Ishikawa (cell line): ENCODE measurements at regions not wholly inside any gene's neighbourhood (a gene's known extent, or its start where the extent isn't known, plus 50 kb on each side); places are given as distances from the start of the nearest gene placed in this dataset.

Experiments used
- CEBPB ChIP-seq: IDR thresholded peaks from 2 replicates; pipeline ENCODE4 v1.6.1; 2012
- CREB1 ChIP-seq: IDR thresholded peaks from 2 replicates; pipeline ENCODE4 v1.6.1; 2012; ENCODE audit warnings: low read depth
- EGR1 ChIP-seq: IDR thresholded peaks from 2 replicates; pipeline ENCODE4 v1.6.1; 2012
- EP300 ChIP-seq: IDR thresholded peaks from 2 replicates; pipeline ENCODE4 v1.6.1; 2012; ENCODE audit warnings: borderline replicate concordance
- FOXM1 ChIP-seq: IDR thresholded peaks from 2 replicates; pipeline ENCODE4 v1.6.1; 2012; ENCODE audit warnings: low read depth, borderline replicate concordance
- NFIC ChIP-seq: IDR thresholded peaks from 2 replicates; pipeline ENCODE4 v1.6.1; 2012
- RAD21 ChIP-seq: IDR thresholded peaks from 2 replicates; pipeline ENCODE4 v1.6.1; 2012; ENCODE audit warnings: low read depth
- TAF1 ChIP-seq: IDR thresholded peaks from 2 replicates; pipeline ENCODE4 v1.6.1; 2012; ENCODE audit warnings: low read depth, mild to moderate bottlenecking
- TCF12 ChIP-seq: IDR thresholded peaks from 2 replicates; pipeline ENCODE4 v1.6.1; 2012; ENCODE audit warnings: low read depth
- TEAD4 ChIP-seq: IDR thresholded peaks from 2 replicates; pipeline ENCODE4 v1.6.1; 2012
- YY1 ChIP-seq: IDR thresholded peaks from 2 replicates; pipeline ENCODE4 v1.6.1; 2012; ENCODE audit warnings: low read depth
- ZBTB7A ChIP-seq: IDR thresholded peaks from 2 replicates; pipeline ENCODE4 v1.6.1; 2012; ENCODE audit warnings: low read depth
- TF ChIP-seq, protein P1 (sequence below): IDR thresholded peaks from 2 replicates; pipeline ENCODE4 v1.6.1; 2012
- TF ChIP-seq, protein P2 (sequence below): IDR thresholded peaks from 2 replicates; pipeline ENCODE4 v1.6.1; 2012; ENCODE audit warnings: low read depth, mild to moderate bottlenecking
- TF ChIP-seq, protein P3 (sequence below): IDR thresholded peaks from 2 replicates; pipeline ENCODE4 v1.6.1; 2012

DNA sequence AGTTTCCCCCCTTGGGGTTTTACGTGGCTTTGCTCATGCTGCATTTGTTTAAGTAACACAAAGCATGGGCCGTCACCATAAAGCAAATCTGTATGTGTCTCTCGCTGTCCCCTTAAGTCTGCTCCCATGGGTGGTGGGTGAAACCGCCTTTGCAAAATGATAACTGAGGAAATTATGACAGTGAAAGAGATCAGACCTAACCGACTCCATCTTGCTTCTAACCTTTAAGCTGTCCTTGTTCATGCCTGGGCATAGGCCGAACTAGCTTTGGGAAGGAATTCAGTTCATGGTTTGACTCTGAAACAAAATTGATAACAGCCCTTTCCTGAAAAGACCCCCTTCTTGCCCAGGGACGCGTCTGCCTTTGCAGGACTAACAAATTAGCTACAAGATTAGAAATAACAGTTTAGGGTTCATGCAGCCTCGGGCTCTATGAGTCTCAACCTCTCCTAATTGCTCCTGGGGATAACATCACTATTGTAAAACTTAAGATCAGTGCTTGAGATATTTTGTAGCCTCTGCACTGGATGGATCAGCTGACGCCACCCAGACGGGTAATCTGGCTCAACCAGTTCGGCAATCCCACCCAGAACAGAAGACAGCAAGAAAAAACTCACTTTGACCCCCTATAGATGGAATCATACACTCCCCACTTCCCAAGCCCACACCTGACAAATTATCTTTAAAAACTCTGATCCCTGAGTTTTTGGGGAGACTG lies 623.7 kb downstream of the TYW1 start:
- TF ChIP-seq TCF12 (no peak), EP300 (no peak), NFIC (no peak), YY1 (no peak), CEBPB (no peak), TAF1 (no peak), EGR1 (no peak), RAD21 (no peak), TEAD4 (no peak), ZBTB7A (no peak), FOXM1 (no peak)
- TF ChIP-seq, protein P1, sequence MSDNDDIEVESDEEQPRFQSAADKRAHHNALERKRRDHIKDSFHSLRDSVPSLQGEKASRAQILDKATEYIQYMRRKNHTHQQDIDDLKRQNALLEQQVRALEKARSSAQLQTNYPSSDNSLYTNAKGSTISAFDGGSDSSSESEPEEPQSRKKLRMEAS: no peak
- TF ChIP-seq, protein P2, sequence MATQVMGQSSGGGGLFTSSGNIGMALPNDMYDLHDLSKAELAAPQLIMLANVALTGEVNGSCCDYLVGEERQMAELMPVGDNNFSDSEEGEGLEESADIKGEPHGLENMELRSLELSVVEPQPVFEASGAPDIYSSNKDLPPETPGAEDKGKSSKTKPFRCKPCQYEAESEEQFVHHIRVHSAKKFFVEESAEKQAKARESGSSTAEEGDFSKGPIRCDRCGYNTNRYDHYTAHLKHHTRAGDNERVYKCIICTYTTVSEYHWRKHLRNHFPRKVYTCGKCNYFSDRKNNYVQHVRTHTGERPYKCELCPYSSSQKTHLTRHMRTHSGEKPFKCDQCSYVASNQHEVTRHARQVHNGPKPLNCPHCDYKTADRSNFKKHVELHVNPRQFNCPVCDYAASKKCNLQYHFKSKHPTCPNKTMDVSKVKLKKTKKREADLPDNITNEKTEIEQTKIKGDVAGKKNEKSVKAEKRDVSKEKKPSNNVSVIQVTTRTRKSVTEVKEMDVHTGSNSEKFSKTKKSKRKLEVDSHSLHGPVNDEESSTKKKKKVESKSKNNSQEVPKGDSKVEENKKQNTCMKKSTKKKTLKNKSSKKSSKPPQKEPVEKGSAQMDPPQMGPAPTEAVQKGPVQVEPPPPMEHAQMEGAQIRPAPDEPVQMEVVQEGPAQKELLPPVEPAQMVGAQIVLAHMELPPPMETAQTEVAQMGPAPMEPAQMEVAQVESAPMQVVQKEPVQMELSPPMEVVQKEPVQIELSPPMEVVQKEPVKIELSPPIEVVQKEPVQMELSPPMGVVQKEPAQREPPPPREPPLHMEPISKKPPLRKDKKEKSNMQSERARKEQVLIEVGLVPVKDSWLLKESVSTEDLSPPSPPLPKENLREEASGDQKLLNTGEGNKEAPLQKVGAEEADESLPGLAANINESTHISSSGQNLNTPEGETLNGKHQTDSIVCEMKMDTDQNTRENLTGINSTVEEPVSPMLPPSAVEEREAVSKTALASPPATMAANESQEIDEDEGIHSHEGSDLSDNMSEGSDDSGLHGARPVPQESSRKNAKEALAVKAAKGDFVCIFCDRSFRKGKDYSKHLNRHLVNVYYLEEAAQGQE: no peak
- TF ChIP-seq, protein P3, sequence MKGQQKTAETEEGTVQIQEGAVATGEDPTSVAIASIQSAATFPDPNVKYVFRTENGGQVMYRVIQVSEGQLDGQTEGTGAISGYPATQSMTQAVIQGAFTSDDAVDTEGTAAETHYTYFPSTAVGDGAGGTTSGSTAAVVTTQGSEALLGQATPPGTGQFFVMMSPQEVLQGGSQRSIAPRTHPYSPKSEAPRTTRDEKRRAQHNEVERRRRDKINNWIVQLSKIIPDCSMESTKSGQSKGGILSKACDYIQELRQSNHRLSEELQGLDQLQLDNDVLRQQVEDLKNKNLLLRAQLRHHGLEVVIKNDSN: no peak

DNA sequence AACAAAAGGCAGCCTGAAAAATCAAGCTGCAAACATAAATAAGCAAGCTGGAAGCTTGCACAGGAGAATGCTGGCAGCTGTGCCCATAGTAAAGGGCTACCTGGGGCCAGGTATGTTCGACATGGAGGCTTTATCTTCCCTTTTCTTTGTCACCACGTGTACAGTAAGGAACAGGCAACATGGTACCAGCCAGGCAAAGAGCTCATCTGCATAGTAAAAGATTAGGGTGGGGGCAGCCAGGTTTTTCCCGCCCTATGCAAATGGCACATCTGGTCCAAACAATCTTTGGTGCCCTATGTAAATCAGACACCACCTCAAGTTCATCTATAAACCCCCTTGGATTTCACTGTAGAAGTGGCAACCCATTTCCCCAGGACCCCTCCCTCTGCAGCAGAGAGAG lies 625.1 kb downstream of the TYW1 start:
- no peak for TF ChIP-seq YY1
- TF ChIP-seq CEBPB: no peak
- TF ChIP-seq EGR1: no peak
- TF ChIP-seq, protein P3: no peak
- no peak for TF ChIP-seq ZBTB7A
- TF ChIP-seq NFIC: no peak
- no peak for TF ChIP-seq CREB1
- TF ChIP-seq EP300: no peak
- TF ChIP-seq, protein P1: no peak
- no peak for TF ChIP-seq RAD21
- no peak for TF ChIP-seq TAF1
- no peak for TF ChIP-seq TCF12

DNA sequence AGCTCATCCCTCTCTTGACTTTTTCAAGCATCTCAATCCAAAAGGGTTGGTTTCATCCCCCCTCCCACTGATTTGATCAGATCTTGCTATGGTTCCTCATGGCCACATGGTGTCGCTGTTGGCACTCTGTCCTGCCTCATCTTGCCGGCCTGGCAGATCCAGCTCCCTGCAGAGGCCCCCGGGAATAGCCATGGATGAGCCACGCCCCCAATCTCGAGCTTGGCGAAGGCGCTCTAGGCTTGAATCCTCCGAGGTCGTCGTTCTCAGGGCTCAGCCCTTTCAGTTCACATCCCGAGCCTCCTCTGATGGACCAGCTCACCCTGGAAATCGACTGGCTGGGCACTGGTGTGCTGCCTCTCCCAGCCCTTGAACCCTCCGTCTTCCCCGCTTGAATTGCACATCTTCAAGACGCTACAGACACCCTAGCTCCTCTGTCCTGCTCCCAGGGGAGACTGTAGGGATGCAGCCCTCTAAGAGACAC lies 628.7 kb downstream of the TYW1 start:
- no peak for TF ChIP-seq TAF1
- peak; percentile 67 for TF ChIP-seq RAD21

DNA sequence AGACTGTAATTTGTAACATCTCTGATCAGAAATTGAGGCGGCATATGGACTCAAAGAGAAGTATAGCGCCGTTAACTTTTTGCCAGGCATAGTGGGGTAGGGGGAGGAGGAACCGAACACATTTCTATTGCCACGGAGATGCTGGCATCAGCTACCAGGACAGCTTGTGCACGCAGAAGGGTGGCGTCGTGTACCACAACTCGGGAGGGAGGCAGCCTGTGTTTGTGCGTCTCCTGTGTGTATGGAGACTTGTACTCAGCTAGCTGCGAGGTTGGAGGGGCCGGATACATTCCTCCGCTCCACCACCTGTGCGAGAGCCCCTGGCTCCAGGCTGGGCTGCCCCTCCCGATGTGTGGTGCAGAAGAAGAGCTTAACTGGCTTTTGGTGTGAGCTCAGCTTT lies 634.8 kb downstream of the TYW1 start:
- no peak for TF ChIP-seq CREB1
- TF ChIP-seq RAD21: no peak
- TF ChIP-seq FOXM1: no peak
- TF ChIP-seq EGR1: no peak
- TF ChIP-seq, protein P3: no peak
- TF ChIP-seq TEAD4: no peak
- TF ChIP-seq NFIC: no peak
- no peak for TF ChIP-seq CEBPB
- TF ChIP-seq YY1: no peak

DNA sequence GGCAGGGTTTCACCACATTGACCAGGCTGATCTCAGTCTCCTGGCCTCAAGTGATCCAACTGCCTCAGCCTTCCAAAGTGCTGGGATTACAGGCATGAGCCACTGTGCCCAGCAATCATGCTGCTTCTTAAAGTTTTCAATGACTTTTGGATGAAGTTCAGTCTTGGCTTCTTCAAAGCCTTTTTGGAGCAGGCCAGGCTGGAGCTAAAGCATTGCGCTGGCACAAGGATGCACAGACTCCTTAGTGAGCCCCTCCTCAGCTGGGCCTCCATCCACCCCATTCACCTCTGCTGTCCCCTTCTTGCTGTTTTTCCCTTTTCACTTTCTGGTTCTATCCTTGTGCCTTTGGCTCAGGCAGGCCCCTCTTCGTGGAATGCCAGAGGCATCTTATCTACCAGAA lies 638.6 kb downstream of the TYW1 start:
- TF ChIP-seq CEBPB (no peak), TEAD4 (no peak), RAD21 (no peak)
- TF ChIP-seq, protein P3: no peak

DNA sequence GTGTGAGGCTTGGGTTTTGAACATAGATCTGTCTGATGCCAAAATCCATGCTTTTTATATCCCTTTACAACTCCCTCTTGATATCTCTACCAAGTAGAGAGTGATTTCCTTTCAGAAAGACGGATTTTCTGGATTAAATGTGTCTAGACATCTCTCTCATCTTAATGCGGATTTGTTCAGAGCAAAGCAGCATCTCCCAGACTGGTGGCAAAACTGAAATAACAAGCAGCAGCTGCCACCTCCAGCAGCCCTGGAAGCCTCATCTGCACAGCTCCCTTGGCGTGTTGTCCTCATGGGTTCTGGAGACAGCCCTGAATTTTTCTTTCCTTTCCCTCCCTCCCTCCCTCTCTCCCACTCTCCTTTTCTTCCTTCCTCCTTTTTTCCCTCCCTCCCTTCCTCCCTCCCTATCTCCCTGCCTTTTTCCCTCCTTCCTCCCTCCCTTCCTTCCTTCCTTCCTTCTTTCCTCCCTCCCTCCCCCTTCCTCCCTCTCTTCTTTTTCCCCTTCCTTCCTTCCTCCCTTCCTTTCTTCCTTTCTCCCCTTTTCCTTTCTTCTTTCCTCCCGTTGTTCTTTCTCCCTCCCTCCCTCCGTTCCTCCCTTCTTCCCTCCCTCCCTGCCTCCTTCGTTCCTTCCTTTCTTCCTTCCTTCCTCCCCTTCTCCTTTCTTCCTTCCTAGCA lies 639.9 kb downstream of the TYW1 start:
- TF ChIP-seq TCF12 (no peak), EP300 (no peak)

DNA sequence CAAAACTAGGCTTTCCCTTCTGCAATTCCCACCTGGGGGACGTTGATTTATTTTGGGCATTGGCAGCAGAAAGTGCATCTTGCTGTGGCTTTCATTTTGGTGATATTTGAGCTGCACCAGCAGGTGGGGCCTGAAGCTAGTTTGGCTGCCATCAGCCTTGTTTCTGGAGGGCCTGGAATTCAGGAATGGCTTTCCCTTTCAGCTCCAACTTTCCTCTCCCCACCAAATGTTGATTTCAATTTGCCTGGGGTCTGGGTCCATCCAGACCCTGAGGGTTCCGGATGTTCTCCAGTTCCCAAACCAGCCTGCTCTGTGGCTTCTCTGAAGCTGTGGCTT lies 640.4 kb downstream of the TYW1 start:
- TF ChIP-seq TCF12: no peak
- no peak for TF ChIP-seq YY1
- no peak for TF ChIP-seq CREB1
- TF ChIP-seq TAF1: no peak
- no peak for TF ChIP-seq EGR1
- TF ChIP-seq, protein P1: no peak
- TF ChIP-seq FOXM1: no peak
- TF ChIP-seq NFIC: no peak
- TF ChIP-seq RAD21: no peak
- TF ChIP-seq, protein P3: no peak
- no peak for TF ChIP-seq EP300
- TF ChIP-seq CEBPB: no peak
- TF ChIP-seq, protein P2: no peak
- no peak for TF ChIP-seq ZBTB7A
- TF ChIP-seq TEAD4: no peak
